ENCODE measurements at regions not wholly inside any gene's neighbourhood (a gene's known extent, or its start where the extent isn't known, plus 50 kb on each side); places are given as distances from the start of the nearest gene placed in this dataset.
"Not testable (repeated sequence)": the region's sequence is repeated elsewhere in the genome, so short reads cannot be mapped to it uniquely, and the experiment has no call there.

DNA sequence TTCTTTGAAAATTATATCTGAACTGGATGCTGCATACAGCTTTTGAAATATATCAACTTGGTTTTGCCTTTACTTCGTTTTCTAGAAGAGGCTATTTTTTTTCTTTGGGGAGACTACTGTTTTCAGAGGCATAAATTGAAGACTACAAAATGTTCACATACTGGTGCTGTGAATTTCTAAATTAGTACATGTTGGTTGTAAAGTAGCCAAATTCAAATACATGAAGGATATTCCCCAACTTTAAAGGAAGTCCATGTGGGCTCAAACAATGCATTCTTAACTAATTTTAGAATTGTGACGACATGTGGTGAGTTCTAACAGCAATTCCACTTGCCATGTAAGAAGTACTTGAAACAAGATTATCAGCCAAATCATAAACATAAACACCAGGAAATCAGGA, 295.7 kb downstream of the TUSC7 start:
- no peak for DNase-seq

- DNase-seq: no peak
Observed at GRCh38 chr3:117005911-117006522, 296.4 kb downstream of the TUSC7 start.

DNA sequence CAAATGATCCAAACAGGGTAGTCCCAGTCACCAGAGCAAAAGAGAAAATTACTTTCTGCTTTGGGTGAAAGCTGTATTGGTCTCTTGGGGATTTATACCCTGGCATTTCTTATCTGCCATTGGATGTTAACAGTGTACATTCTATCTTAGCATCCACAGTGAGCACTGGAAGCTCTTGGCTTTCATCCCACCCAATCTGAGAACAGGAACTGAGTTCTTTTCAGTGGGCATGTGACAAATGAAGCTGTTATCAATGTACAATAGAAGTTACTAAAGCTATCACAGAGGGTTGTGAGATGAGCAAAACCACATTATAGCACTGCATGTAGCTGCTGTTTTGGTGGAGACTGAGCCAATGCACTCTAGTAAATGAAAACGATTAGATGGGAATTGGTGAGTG, 300.7 kb downstream of the TUSC7 start:
- DNase-seq: no peak

- DNase-seq: no peak
Observed at GRCh38 chr3:117011687-117012250, 302.2 kb downstream of the TUSC7 start.

GRCh38 chr3:117016378-117016777, 306.8 kb downstream of the TUSC7 start:
- DNase-seq: no peak

GRCh38 chr3:117017135-117017894, 307.7 kb downstream of the TUSC7 start:
- no peak for DNase-seq

DNA sequence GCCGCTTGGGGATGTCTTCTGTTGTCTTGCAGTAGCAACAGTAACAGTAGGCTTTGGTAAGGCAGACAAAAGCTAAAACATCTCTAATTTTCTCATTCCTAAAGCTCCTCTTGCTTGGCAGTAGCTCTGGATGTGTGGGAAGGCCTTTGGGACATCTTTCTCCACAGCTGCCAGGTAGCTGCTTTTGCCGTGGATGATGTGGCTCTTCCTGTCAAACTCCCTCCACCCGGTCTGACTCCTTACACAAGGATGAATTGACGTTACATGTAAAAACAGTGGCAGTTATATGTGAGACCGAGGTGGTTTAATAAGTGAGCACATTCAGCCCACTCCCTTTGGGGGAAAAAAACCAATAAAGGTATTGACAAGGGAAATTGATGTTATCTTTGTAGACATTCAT, 309.1 kb downstream of the TUSC7 start:
- peak; percentile 23 for DNase-seq

DNA sequence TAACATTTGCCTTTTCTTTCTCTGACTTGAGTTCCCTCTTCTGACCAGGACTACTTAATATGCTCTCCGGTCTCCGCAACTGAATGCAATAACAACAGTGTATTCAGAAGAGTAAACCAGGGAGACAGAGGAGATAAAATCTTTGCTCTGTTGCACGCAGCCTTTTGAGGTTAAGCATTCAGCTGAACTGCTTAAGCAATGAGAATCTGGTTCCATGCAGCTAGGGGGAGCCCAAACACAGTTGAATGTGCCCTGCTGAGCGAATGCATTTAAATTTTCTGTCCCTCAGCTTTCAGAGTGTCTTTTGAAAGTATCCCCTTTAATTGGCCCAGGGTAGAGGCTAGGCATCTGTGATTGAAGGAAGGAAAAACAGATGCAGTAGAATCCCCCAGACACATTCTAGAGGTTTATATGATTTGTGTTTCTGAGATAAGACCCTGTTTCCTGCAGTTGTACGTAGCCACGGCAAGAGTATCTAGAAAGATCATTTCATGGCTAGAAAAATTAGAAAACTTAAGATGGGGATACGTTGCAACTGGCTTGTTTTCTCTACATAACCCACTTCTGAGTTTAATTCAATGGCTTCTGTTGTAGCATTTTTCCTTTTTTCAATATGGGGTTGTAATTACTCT, 309.6 kb downstream of the TUSC7 start:
- peak; percentile 54 for DNase-seq

GRCh38 chr3:117026401-117026800, 316.8 kb downstream of the TUSC7 start:
- DNase-seq: no peak

GRCh38 chr3:117035745-117036144, 326.2 kb downstream of the TUSC7 start:
- no peak for DNase-seq

DNA sequence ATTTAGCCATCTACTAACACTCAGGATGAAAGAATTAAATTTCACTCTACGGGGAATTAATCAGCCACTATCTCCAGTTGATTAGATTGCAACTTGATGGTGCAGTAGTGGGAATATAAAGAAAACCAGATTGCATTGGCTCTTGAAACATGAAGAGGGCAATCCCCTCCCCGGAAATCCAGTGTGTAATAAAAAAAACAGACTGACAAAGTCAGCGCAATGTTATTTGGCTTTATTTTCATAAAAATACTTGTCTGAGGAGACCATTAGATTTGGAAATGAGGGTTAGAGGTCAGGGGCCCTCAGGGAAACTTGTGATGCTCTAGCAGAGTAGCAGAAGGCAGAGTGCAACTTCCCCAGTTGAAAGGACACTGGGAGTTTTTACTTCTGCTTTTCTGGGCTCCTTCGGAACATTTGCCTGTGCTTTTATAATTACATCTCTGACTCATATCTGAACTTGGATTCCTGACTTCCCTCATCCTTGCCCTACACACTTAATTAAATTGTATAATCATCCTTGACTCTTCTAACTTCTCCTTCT, 326.8 kb downstream of the TUSC7 start:
- no peak for DNase-seq

- DNase-seq: no peak
Observed at GRCh38 chr3:117045143-117045542, 335.6 kb downstream of the TUSC7 start.

- no peak for DNase-seq
Observed at GRCh38 chr3:117047951-117048705, 338.5 kb downstream of the TUSC7 start.

- no peak for DNase-seq
Observed at GRCh38 chr3:117052395-117052794, 342.8 kb downstream of the TUSC7 start.

DNA sequence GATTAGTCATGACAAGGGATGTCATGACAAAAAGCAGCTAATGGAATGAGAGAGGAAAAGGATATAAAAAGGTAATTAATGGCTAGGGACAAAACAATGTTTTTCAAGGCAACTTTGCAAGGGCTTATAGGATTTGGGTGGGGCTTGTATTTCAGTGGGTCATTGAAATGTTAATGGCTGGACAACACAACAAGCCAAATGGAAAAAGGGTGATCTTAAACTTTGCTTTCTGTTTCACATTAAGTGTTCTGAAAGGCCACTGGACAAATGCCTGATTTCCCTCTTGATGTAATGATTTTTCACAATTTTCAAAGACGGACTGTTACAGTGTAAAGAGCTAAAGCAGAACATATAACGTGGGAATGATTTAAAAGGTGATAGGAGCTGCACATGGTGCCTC, 345.0 kb downstream of the TUSC7 start:
- DNase-seq: no peak

DNA sequence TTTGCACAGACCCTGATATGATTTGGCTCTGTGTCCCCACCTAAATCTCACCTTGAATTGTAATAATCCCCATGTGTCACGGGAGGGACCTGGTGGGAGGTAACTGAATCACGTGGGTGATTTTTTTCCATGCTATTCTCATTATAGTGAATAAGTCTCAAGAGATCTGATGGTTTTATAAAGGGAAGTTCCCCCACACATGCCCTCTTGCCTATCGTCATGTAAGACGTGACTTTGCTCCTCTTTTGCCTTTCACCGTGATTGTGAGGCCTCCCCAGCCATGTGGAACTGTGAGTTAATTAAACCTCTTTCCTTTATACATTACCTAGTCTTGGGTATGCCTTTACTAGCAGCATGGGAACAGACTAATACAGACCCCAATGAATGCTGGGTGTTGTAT, 347.4 kb downstream of the TUSC7 start:
- DNase-seq: not testable (repeated sequence)

GRCh38 chr3:117059067-117059955, 349.7 kb downstream of the TUSC7 start:
- DNase-seq: no peak

GRCh38 chr3:117059956-117060270, 350.3 kb downstream of the TUSC7 start:
- DNase-seq: no peak

DNA sequence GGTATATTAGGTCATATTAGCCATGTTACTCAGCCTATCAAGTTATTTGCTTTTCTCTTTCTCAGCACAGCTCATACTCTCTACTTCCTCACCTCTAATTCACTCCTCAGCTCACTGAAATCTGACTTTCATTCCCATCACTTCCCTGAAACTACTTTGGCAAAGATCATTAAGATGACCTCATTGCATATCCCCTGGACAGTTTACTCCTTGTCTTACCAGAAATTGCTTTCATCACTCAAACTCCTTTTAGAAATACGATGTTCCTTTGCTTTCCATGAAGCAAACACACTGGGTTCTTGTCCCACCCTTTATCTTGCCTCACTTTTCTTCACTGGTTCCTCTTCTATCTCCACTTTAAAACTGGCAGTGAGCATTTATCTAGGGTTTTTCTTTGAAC, 354.4 kb downstream of the TUSC7 start:
- DNase-seq: no peak

- no peak for DNase-seq
Observed at GRCh38 chr3:117068301-117068700, 358.7 kb downstream of the TUSC7 start.

GRCh38 chr3:117074826-117075225, 365.2 kb downstream of the TUSC7 start:
- no peak for DNase-seq

DNA sequence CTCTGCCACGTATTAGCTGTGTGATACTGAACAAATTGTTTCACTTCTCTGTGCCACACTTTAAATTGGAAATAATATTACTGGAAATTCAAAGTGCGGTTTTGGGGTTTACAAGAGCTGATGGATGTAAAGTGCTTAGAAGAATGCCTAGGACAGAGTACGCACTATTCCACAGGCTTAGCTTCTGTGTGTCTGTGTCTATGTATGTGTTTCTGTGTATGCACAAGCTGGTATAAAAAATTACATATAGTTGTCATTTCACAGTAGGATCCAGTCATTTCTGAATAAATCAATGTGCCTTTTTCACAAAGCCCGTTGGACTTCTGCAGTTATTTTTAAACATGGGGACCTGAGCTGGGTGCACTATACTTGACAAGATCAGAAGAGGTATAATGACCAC, 370.4 kb downstream of the TUSC7 start:
- no peak for DNase-seq

Data from occipital lobe (tissue), 1 donor.